Loucy (cell line): ENCODE measurements at regions not wholly inside any gene's neighbourhood (a gene's known extent, or its start where the extent isn't known, plus 50 kb on each side); places are given as distances from the start of the nearest gene placed in this dataset.

ENCODE experiments used
- H2AFZ ChIP-seq: fragments of 200-600 bp; sonication (generic); 2 replicates; pipeline ENCODE4 v1.6.0; 2016; ENCODE audit warnings: antibody characterized with exemption, mild to moderate bottlenecking, low read length, moderate library complexity
- H3F3A ChIP-seq: fragments of 200-600 bp; 2 replicates; pipeline ENCODE4 v1.6.0; 2016; ENCODE audit warnings: antibody characterized with exemption, low read depth, mild to moderate bottlenecking
- H3K27me3 ChIP-seq: fragments of 200-600 bp; sonication (generic); 2 replicates; pipeline ENCODE4 v1.6.1; 2014; ENCODE audit warnings: low read length, mild to moderate bottlenecking; ENCODE audit not compliant: insufficient read depth, poor library complexity, severe bottlenecking
- H3K36me3 ChIP-seq: fragments of 200-600 bp; sonication (generic); 2 replicates; pipeline ENCODE4 v1.6.1; 2016; ENCODE audit warnings: low read length; ENCODE audit not compliant: insufficient read depth
- H3K4me1 ChIP-seq: fragments of 200-600 bp; sonication (generic); 2 replicates; pipeline ENCODE4 v1.5.1; 2014; ENCODE audit warnings: low read length, mild to moderate bottlenecking; ENCODE audit not compliant: insufficient read depth, poor library complexity, severe bottlenecking
- H3K4me2 ChIP-seq: fragments of 200-600 bp; sonication (generic); 2 replicates; pipeline ENCODE4 v1.6.0; 2014; ENCODE audit warnings: antibody characterized with exemption, low read length, low read depth, mild to moderate bottlenecking; ENCODE audit not compliant: poor library complexity, severe bottlenecking
- H3K4me3 ChIP-seq: fragments of 200-600 bp; sonication (generic); 2 replicates; pipeline ENCODE4 v1.5.1; 2014; ENCODE audit warnings: low read length, mild to moderate bottlenecking, mixed read lengths; ENCODE audit not compliant: poor library complexity, severe bottlenecking
- H3K79me2 ChIP-seq: fragments of 200-600 bp; sonication (generic); 2 replicates; pipeline ENCODE4 v1.6.1; 2014; ENCODE audit warnings: low read length; ENCODE audit not compliant: insufficient read depth
- H3K9ac ChIP-seq: fragments of 200-600 bp; sonication (generic); 2 replicates; pipeline ENCODE4 v1.6.0; 2014; ENCODE audit warnings: mild to moderate bottlenecking, low read depth, low read length, moderate library complexity; ENCODE audit not compliant: poor library complexity, severe bottlenecking
- H3K9me2 ChIP-seq: fragments of 200-600 bp; sonication (generic); replicated peaks from 2 replicates; pipeline ENCODE4 v1.6.1; 2016; ENCODE audit warnings: low read depth, low read length, mixed read lengths
- H3K9me3 ChIP-seq: fragments of 200-600 bp; sonication (generic); 2 replicates; pipeline ENCODE4 v1.6.1; 2014; ENCODE audit warnings: mild to moderate bottlenecking, antibody characterized with exemption, low read length, low read depth; ENCODE audit not compliant: insufficient read depth
- H4K20me1 ChIP-seq: fragments of 200-600 bp; sonication (generic); 2 replicates; pipeline ENCODE4 v1.6.0; 2014; ENCODE audit warnings: antibody characterized with exemption, low read length, mild to moderate bottlenecking; ENCODE audit not compliant: insufficient read depth, poor library complexity, severe bottlenecking
- EZH2phosphoT487 ChIP-seq: fragments of 200-600 bp; IDR thresholded peaks from 2 replicates; pipeline ENCODE4 v1.6.1; 2018; ENCODE audit warnings: antibody characterized with exemption, mild to moderate bottlenecking, moderate library complexity, borderline replicate concordance
- TF ChIP-seq, protein P1 (sequence below): fragments of 200-600 bp; sonication (generic); conservative IDR thresholded peaks from 2 replicates; pipeline ENCODE4 v1.5.1; 2014; ENCODE audit warnings: mild to moderate bottlenecking, antibody characterized with exemption, low read length

GRCh38 chr3:145903472-145904013 lies 257.4 kb downstream of the PLOD2 start:
- no peaks in the 10 kb centered on the region for H3K9me3 ChIP-seq
- no peak overlapping the region for H3K9ac ChIP-seq

GRCh38 chr3:145904138-145904537 lies 256.8 kb downstream of the PLOD2 start:
- no peaks in the 10 kb centered on the region for H3K36me3 ChIP-seq
- H3K27me3 ChIP-seq, result no peaks in the 10 kb centered on the region
- no peaks in the 10 kb centered on the region for H3K9me3 ChIP-seq
- H3K9ac ChIP-seq, result no peak overlapping the region
- TF ChIP-seq EZH2phosphoT487, result no peak
- TF ChIP-seq, protein P1, sequence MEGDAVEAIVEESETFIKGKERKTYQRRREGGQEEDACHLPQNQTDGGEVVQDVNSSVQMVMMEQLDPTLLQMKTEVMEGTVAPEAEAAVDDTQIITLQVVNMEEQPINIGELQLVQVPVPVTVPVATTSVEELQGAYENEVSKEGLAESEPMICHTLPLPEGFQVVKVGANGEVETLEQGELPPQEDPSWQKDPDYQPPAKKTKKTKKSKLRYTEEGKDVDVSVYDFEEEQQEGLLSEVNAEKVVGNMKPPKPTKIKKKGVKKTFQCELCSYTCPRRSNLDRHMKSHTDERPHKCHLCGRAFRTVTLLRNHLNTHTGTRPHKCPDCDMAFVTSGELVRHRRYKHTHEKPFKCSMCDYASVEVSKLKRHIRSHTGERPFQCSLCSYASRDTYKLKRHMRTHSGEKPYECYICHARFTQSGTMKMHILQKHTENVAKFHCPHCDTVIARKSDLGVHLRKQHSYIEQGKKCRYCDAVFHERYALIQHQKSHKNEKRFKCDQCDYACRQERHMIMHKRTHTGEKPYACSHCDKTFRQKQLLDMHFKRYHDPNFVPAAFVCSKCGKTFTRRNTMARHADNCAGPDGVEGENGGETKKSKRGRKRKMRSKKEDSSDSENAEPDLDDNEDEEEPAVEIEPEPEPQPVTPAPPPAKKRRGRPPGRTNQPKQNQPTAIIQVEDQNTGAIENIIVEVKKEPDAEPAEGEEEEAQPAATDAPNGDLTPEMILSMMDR, result no peak
- no peak overlapping the region for H3K4me3 ChIP-seq
- no peaks in the 10 kb centered on the region for H3F3A ChIP-seq
- no peaks in the 10 kb centered on the region for H3K4me1 ChIP-seq
- no peak overlapping the region for H2AFZ ChIP-seq
- no peaks in the 10 kb centered on the region for H3K79me2 ChIP-seq
- no peaks in the 10 kb centered on the region for H3K9me2 ChIP-seq
- H3K4me2 ChIP-seq, result no peak overlapping the region
- no peaks in the 10 kb centered on the region for H4K20me1 ChIP-seq

More at GRCh38 chr3:145903472-145904013, 257.4 kb downstream of the PLOD2 start:
- TF ChIP-seq, protein P1, result no peak
- no peak for TF ChIP-seq EZH2phosphoT487
- no peaks in the 10 kb centered on the region for H3K79me2 ChIP-seq
- H3K36me3 ChIP-seq, result no peaks in the 10 kb centered on the region
- no peak overlapping the region for H3K4me2 ChIP-seq
- no peak overlapping the region for H3K4me3 ChIP-seq
- H3F3A ChIP-seq, result no peaks in the 10 kb centered on the region
- no peak overlapping the region for H2AFZ ChIP-seq
- no peaks in the 10 kb centered on the region for H3K27me3 ChIP-seq
- no peaks in the 10 kb centered on the region for H3K9me2 ChIP-seq
- H4K20me1 ChIP-seq, result no peaks in the 10 kb centered on the region
- no peaks in the 10 kb centered on the region for H3K4me1 ChIP-seq

- no peaks in the 10 kb centered on the region for H3K79me2 ChIP-seq
- H3K36me3 ChIP-seq, result no peaks in the 10 kb centered on the region
- no peaks in the 10 kb centered on the region for H3K27me3 ChIP-seq
- H3K4me2 ChIP-seq, result no peak overlapping the region
- no peaks in the 10 kb centered on the region for H4K20me1 ChIP-seq
- no peak overlapping the region for H2AFZ ChIP-seq
- H3K9ac ChIP-seq, result no peak overlapping the region
- H3K4me1 ChIP-seq, result no peaks in the 10 kb centered on the region
- H3F3A ChIP-seq, result no peaks in the 10 kb centered on the region
- H3K9me3 ChIP-seq, result no peaks in the 10 kb centered on the region
- no peak for TF ChIP-seq EZH2phosphoT487
- TF ChIP-seq, protein P1, result no peak
- H3K4me3 ChIP-seq, result no peak overlapping the region
- no peaks in the 10 kb centered on the region for H3K9me2 ChIP-seq
Measured at GRCh38 chr3:145906301-145906700, 254.7 kb downstream of the PLOD2 start.
